GM19043 (cell line): ENCODE measurements at regions not wholly inside any gene's neighbourhood (a gene's known extent, or its start where the extent isn't known, plus 50 kb on each side); places are given as distances from the start of the nearest gene placed in this dataset.
"Not testable (repeated sequence)": the region's sequence is repeated elsewhere in the genome, so short reads cannot be mapped to it uniquely, and the experiment has no call there.

ENCODE experiments used
- ATAC-seq: cut with Tn5 transposase; IDR thresholded peaks from one replicate; pipeline ENCODE4 v1.9.1; 2021; ENCODE audit warnings: low read depth; ENCODE audit not compliant: unreplicated experiment

GRCh38 chr6:155690820-155691219 is 235.2 kb upstream of the NOX3 start:
- no peak for ATAC-seq

- ATAC-seq, result no peak
Measured at GRCh38 chr6:155687645-155688044, 232.0 kb upstream of the NOX3 start.

- no peak for ATAC-seq
Measured at GRCh38 chr6:155684416-155685196, 229.0 kb upstream of the NOX3 start.

- no peak for ATAC-seq
Measured at GRCh38 chr6:155678361-155678760, 222.7 kb upstream of the NOX3 start.

GRCh38 chr6:155676346-155676745 is 220.7 kb upstream of the NOX3 start:
- no peak for ATAC-seq

GRCh38 chr6:155670655-155671054 is 215.0 kb upstream of the NOX3 start:
- ATAC-seq, result no peak

- no peak for ATAC-seq
Measured at GRCh38 chr6:155660251-155660977, 204.8 kb upstream of the NOX3 start.

- no peak for ATAC-seq
Measured at GRCh38 chr6:155656024-155656423, 200.4 kb upstream of the NOX3 start.

- no peak for ATAC-seq
Measured at GRCh38 chr6:155654474-155654873, 198.8 kb upstream of the NOX3 start.

GRCh38 chr6:155648301-155648700 is 192.7 kb upstream of the NOX3 start:
- no peak for ATAC-seq

- no peak for ATAC-seq
Measured at GRCh38 chr6:155647354-155647753, 191.7 kb upstream of the NOX3 start.

GRCh38 chr6:155646443-155646842 is 190.8 kb upstream of the NOX3 start:
- ATAC-seq, result no peak

GRCh38 chr6:155645325-155645724 is 189.7 kb upstream of the NOX3 start:
- ATAC-seq, result no peak

- no peak for ATAC-seq
Measured at GRCh38 chr6:155641603-155642002, 186.0 kb upstream of the NOX3 start.

- ATAC-seq, result no peak
Measured at GRCh38 chr6:155638200-155638599, 182.6 kb upstream of the NOX3 start.

GRCh38 chr6:155635416-155635815 is 179.8 kb upstream of the NOX3 start:
- no peak for ATAC-seq

- ATAC-seq, result no peak
Measured at GRCh38 chr6:155630085-155630484, 174.4 kb upstream of the NOX3 start.

- ATAC-seq, result no peak
Measured at GRCh38 chr6:155629652-155630051, 174.0 kb upstream of the NOX3 start.

- ATAC-seq, result no peak
Measured at GRCh38 chr6:155628306-155628705, 172.7 kb upstream of the NOX3 start.

GRCh38 chr6:155627722-155628212 is 172.1 kb upstream of the NOX3 start:
- ATAC-seq, result not testable (repeated sequence)

- ATAC-seq, result no peak
Measured at GRCh38 chr6:155623450-155624178, 168.0 kb upstream of the NOX3 start.
